GM12878 (cell line): ENCODE measurements at regions not wholly inside any gene's neighbourhood (a gene's known extent, or its start where the extent isn't known, plus 50 kb on each side); places are given as distances from the start of the nearest gene placed in this dataset.

ENCODE experiments used
- ATAC-seq: fragments of 200-7000 bp; cut with Tn5 transposase; 3 replicates; pipeline ENCODE4 v1.9.1; 2020; ENCODE audit warnings: mild to moderate bottlenecking, moderate library complexity
- BruUV-seq: library from RNA; stranded (reverse); fragments of 400-500 nt; replicated peaks from 2 replicates; lab custom pipeline; 2021; lab: Mats Ljungman, UMichigan
- CTCF ChIA-PET: fragments of 300-600 bp; sonication (Branson Sonifier 250); formaldehyde crosslinking; extraction: SDS; loops from one replicate; lab custom pipeline; 2021; ENCODE audit warnings: inconsistent platforms; lab: Yijun Ruan, JAX
- POLR2A ChIA-PET: fragments of 350-600 bp; formaldehyde crosslinking; extraction: SDS; loops from one replicate; lab custom pipeline; 2021; ENCODE audit warnings: inconsistent platforms; lab: Charles Lee
- RAD21 ChIA-PET: fragments of 300-600 bp; sonication (Branson Sonifier 250); formaldehyde crosslinking; loops from one replicate; lab custom pipeline; 2023; ENCODE audit warnings: antibody characterized with exemption; ENCODE audit not compliant: unreplicated experiment; lab: Charles Lee
- SMC1A ChIA-PET: fragments of 300-600 bp; sonication (Branson Sonifier 250); formaldehyde crosslinking; loops from one replicate; lab custom pipeline; 2023; ENCODE audit not compliant: unreplicated experiment, uncharacterized antibody; lab: Charles Lee
- DNase-seq: peaks from one replicate; pipeline ENCODE4 v3.0.0-alpha.2; 2011; ENCODE audit warnings: low read depth, low spot score
- FAIRE-seq: peaks from 3 replicates; lab custom pipeline; 2011; peaks lifted over from hg19 to GRCh38; lab: Jason Lieb, UNC
- H2AFZ ChIP-seq: 2 replicates; pipeline ENCODE4 v1.6.0; 2011; ENCODE audit warnings: low read depth, low read length, control low read depth; ENCODE audit not compliant: control insufficient read depth
- H3K27ac ChIP-seq: 2 replicates; pipeline ENCODE4 v1.5.1; 2011; ENCODE audit warnings: control low read depth; ENCODE audit not compliant: control insufficient read depth, insufficient read depth
- H3K27me3 ChIP-seq, 2 experiments: replicated peaks in 1 of 2; 2 replicates each; pipeline versions ENCODE4 v1.6.0 to v1.6.1; 2011; ENCODE audit warnings: low read length in 1 of 2; ENCODE audit not compliant: control insufficient read depth in 2 of 2, insufficient read depth in 2 of 2
- H3K36me3 ChIP-seq, 2 experiments: 2 replicates each; pipeline ENCODE4 v1.5.1; 2011; ENCODE audit warnings: low read length in 1 of 2; ENCODE audit not compliant: control insufficient read depth in 2 of 2, insufficient read depth in 2 of 2
- H3K4me1 ChIP-seq: 2 replicates; pipeline ENCODE4 v1.6.1; 2011; ENCODE audit warnings: mild to moderate bottlenecking, low read length, moderate library complexity, mixed read lengths; ENCODE audit not compliant: control insufficient read depth, insufficient read depth
- H3K4me2 ChIP-seq: 2 replicates; pipeline ENCODE4 v1.6.0; 2011; ENCODE audit warnings: control low read depth; ENCODE audit not compliant: control insufficient read depth, insufficient read depth
- H3K4me3 ChIP-seq: fragments of 200-600 bp; sonication (generic); 2 replicates; pipeline ENCODE4 v1.5.1; 2016
- H3K79me2 ChIP-seq: 2 replicates; pipeline ENCODE4 v1.6.0; 2011; ENCODE audit warnings: low read length; ENCODE audit not compliant: control insufficient read depth, insufficient read depth
- H3K9ac ChIP-seq: 2 replicates; pipeline ENCODE4 v1.8.0; 2011; ENCODE audit warnings: low read length, control low read depth, mixed read lengths; ENCODE audit not compliant: control insufficient read depth, insufficient read depth
- H3K9me3 ChIP-seq: replicated peaks from 3 replicates; pipeline ENCODE4 v1.5.1; 2011; ENCODE audit warnings: mild to moderate bottlenecking, low read length; ENCODE audit not compliant: control insufficient read depth, insufficient read depth
- H4K20me1 ChIP-seq: 2 replicates; pipeline ENCODE4 v1.6.0; 2011; ENCODE audit not compliant: control insufficient read depth, insufficient read depth
- CBFB ChIP-seq: IDR thresholded peaks from 2 replicates; pipeline ENCODE4 v1.6.1; 2016; ENCODE audit warnings: antibody characterized with exemption, low read depth
- EGR1 ChIP-seq, 2 experiments: IDR thresholded peaks; 1 replicate in 1 of 2; 2 replicates in 1 of 2; pipeline ENCODE4 v1.6.1; 2011 to 2012; ENCODE audit warnings: low read depth in 2 of 2, low read length in 2 of 2, borderline replicate concordance in 1 of 2, mild to moderate bottlenecking in 1 of 2, moderate library complexity in 1 of 2
- GABPA ChIP-seq: IDR thresholded peaks from 2 replicates; pipeline ENCODE4 v1.6.1; 2014; ENCODE audit warnings: antibody characterized with exemption, low read depth, mild to moderate bottlenecking, inconsistent platforms
- HSF1 ChIP-seq: fragments of 150-350 bp; IDR thresholded peaks from 2 replicates; pipeline ENCODE4 v1.6.1; 2014; ENCODE audit warnings: mild to moderate bottlenecking, low read depth, low read length
- KAT2A ChIP-seq: conservative IDR thresholded peaks from 2 replicates; pipeline ENCODE4 v1.6.1; 2011; ENCODE audit warnings: low read depth, low read length; ENCODE audit not compliant: control insufficient read depth
- MTA2 ChIP-seq: fragments of 450-650 bp; IDR thresholded peaks from 2 replicates; pipeline ENCODE4 v1.6.1; 2016; ENCODE audit warnings: low read depth, mild to moderate bottlenecking, moderate library complexity
- MTA3 ChIP-seq: IDR thresholded peaks from 2 replicates; pipeline ENCODE4 v1.6.1; 2012; ENCODE audit warnings: low read length, inconsistent platforms, borderline replicate concordance
- NR2C2 ChIP-seq: IDR thresholded peaks from 2 replicates; pipeline ENCODE4 v1.6.1; 2011; ENCODE audit warnings: borderline replicate concordance, low read depth; ENCODE audit not compliant: control insufficient read depth, insufficient read length
- PBX3 ChIP-seq: IDR thresholded peaks from 2 replicates; pipeline ENCODE4 v1.6.1; 2011; ENCODE audit warnings: mild to moderate bottlenecking, low read depth, low read length, moderate library complexity; ENCODE audit not compliant: insufficient replicate concordance
- PKNOX1 ChIP-seq: fragments of 450-650 bp; IDR thresholded peaks from 2 replicates; pipeline ENCODE4 v1.6.1; 2016; ENCODE audit warnings: mild to moderate bottlenecking
- PML ChIP-seq: IDR thresholded peaks from 2 replicates; pipeline ENCODE4 v1.6.1; 2012; ENCODE audit warnings: low read length, inconsistent platforms
- SP1 ChIP-seq: IDR thresholded peaks from one replicate; pipeline ENCODE4 v1.6.1; 2011; ENCODE audit warnings: low read depth, low read length
- USF2 ChIP-seq: IDR thresholded peaks from 2 replicates; pipeline ENCODE4 v1.6.1; 2011; ENCODE audit warnings: low read depth, low read length, improper control_type of control experiment, borderline replicate concordance
- ZNF622 ChIP-seq: fragments of 450-650 bp; IDR thresholded peaks from 2 replicates; pipeline ENCODE4 v1.6.1; 2017; ENCODE audit warnings: mild to moderate bottlenecking, inconsistent platforms
- WGBS: methylation state at CpG from one replicate; pipeline ENCODE4 v1.1.6; 2016; ENCODE audit warnings: low lambda C conversion rate; ENCODE audit not compliant: insufficient replicate concordance, insufficient coverage; ENCODE audit errors: missing lambda C conversion rate; 5-methylcytosine and 5-hydroxymethylcytosine counted together
- in situ Hi-C: fragments of 300-500 bp; cut with MboI; formaldehyde crosslinking; loops from 9 replicates; pipeline ENCODE4 v1.14.3; 2018; ENCODE audit warnings: mixed read lengths
- intact Hi-C: fragments of 100-400 bp; cut with micrococcal nuclease; formaldehyde crosslinking; loops from one replicate; pipeline ENCODE4 v1.14.2; 2022; ENCODE audit not compliant: unreplicated experiment

GRCh38 chr5:17925276-17925675, 291.0 kb downstream of the TAF11L14 start (continued):
- no peak for TF ChIP-seq MTA3
- no peak for TF ChIP-seq HSF1
- no peak for TF ChIP-seq EGR1 (IDR thresholded peaks at IDR 0.05; ENCODE audit: borderline replicate concordance in 1 of 2, low read depth in 2 of 2, low read length in 2 of 2)
- no peak for TF ChIP-seq KAT2A
- no peak for TF ChIP-seq NR2C2

GRCh38 chr5:17928581-17928981, 294.3 kb downstream of the TAF11L14 start:
- H4K20me1 ChIP-seq: no peaks in the 10 kb centered on the region
- ChIA-PET RAD21 (no interaction called here), SMC1A (no interaction called here), POLR2A (no interaction called here), CTCF (no interaction called here)
- no peaks in the 10 kb centered on the region for H3K9me3 ChIP-seq
- DNase-seq (no peak), ATAC-seq (no peak), FAIRE-seq (no peak)
- H3K79me2 ChIP-seq: no peaks in the 10 kb centered on the region
- H3K27ac ChIP-seq: no peak overlapping the region
- no peak for TF ChIP-seq MTA2
- TF ChIP-seq CBFB: no peak
- no peak for TF ChIP-seq PBX3
- TF ChIP-seq ZNF622: no peak
- no peak for TF ChIP-seq SP1
- TF ChIP-seq PML: no peak
- TF ChIP-seq USF2: no peak
- no peak for TF ChIP-seq PKNOX1
- TF ChIP-seq GABPA: no peak
- in situ Hi-C loops: no loop called here
- H3K4me1 ChIP-seq: no peaks in the 10 kb centered on the region
- no peaks in the 10 kb centered on the region for H3K27me3 ChIP-seq
- no TSS peak for BruUV-seq
- H3K4me3 ChIP-seq: no peak overlapping the region
- H3K36me3 ChIP-seq: no peaks in the 10 kb centered on the region
- no peak overlapping the region for H2AFZ ChIP-seq
- intact Hi-C loops: no loop called here
- 0% methylated on average over 2 of the region's 2 CpGs for WGBS
- H3K9ac ChIP-seq: no peak overlapping the region
- H3K4me2 ChIP-seq: no peak overlapping the region
